OCI-LY7 (cell line): ENCODE measurements at regions not wholly inside any gene's neighbourhood (a gene's known extent, or its start where the extent isn't known, plus 50 kb on each side); places are given as distances from the start of the nearest gene placed in this dataset.

Experiments
- BruUV-seq: library from RNA; stranded (reverse); fragments of 400-500 nt; replicated peaks from 2 replicates; lab custom pipeline; 2021; lab: Mats Ljungman, UMichigan
- CTCF ChIA-PET: fragments of 300-600 bp; sonication (Branson Sonifier 250); formaldehyde crosslinking; loops from one replicate; lab custom pipeline; 2022; ENCODE audit warnings: antibody characterized with exemption; ENCODE audit not compliant: unreplicated experiment; lab: Charles Lee
- POLR2A ChIA-PET: fragments of 300-600 bp; sonication (Branson Sonifier 250); formaldehyde crosslinking; loops from one replicate; lab custom pipeline; 2022; ENCODE audit warnings: antibody characterized with exemption; lab: Charles Lee
- DNase-seq: peaks from one replicate; pipeline ENCODE4 v3.0.0-alpha.2; 2015; ENCODE audit warnings: low spot score
- H2AFZ ChIP-seq: fragments of 200-600 bp; sonication (generic), shearing (Covaris generic); 2 replicates; pipeline ENCODE4 v1.6.1; 2014; ENCODE audit warnings: mild to moderate bottlenecking, antibody characterized with exemption, low read length, moderate library complexity
- H3K27ac ChIP-seq: fragments of 200-600 bp; sonication (generic); 2 replicates; pipeline ENCODE4 v1.5.1; 2014; ENCODE audit warnings: mixed run types, low read depth, mild to moderate bottlenecking, moderate library complexity, low read length, inconsistent platforms; ENCODE audit not compliant: poor library complexity, severe bottlenecking
- H3K36me3 ChIP-seq: fragments of 200-600 bp; sonication (generic); 2 replicates; pipeline ENCODE4 v1.6.1; 2014; ENCODE audit warnings: mild to moderate bottlenecking, antibody characterized with exemption, low read length, moderate library complexity, mixed read lengths; ENCODE audit not compliant: insufficient read depth
- H3K4me1 ChIP-seq: fragments of 200-600 bp; sonication (generic); 2 replicates; pipeline ENCODE4 v1.5.1; 2014; ENCODE audit warnings: mild to moderate bottlenecking, low read length; ENCODE audit not compliant: insufficient read depth, poor library complexity, severe bottlenecking
- H3K4me2 ChIP-seq: fragments of 200-600 bp; sonication (generic); 2 replicates; pipeline ENCODE4 v1.6.1; 2014; ENCODE audit warnings: mild to moderate bottlenecking, low read length
- H3K4me3 ChIP-seq: fragments of 200-600 bp; sonication (generic); 2 replicates; pipeline ENCODE4 v1.5.1; 2014; ENCODE audit warnings: mild to moderate bottlenecking, low read depth, low read length; ENCODE audit not compliant: poor library complexity, severe bottlenecking
- H3K79me2 ChIP-seq: fragments of 200-600 bp; sonication (generic); 2 replicates; pipeline ENCODE4 v1.6.1; 2016; ENCODE audit warnings: low read depth, mild to moderate bottlenecking, low read length, moderate library complexity, mixed read lengths; ENCODE audit not compliant: insufficient read depth
- H3K9me2 ChIP-seq: fragments of 200-600 bp; sonication (generic); 2 replicates; pipeline ENCODE4 v1.6.1; 2016; ENCODE audit warnings: mild to moderate bottlenecking, low read length, mixed read lengths; ENCODE audit not compliant: insufficient read depth
- H3K9me3 ChIP-seq: fragments of 200-600 bp; sonication (generic); 2 replicates; pipeline ENCODE4 v1.6.1; 2014; ENCODE audit warnings: mild to moderate bottlenecking, mixed run types, low read length, mixed read lengths
- H4K20me1 ChIP-seq: fragments of 200-600 bp; sonication (generic); 2 replicates; pipeline ENCODE4 v1.6.1; 2014; ENCODE audit warnings: mild to moderate bottlenecking, antibody characterized with exemption, low read length, moderate library complexity, mixed read lengths; ENCODE audit not compliant: insufficient read depth
- EZH2phosphoT487 ChIP-seq: fragments of 200-600 bp; sonication (generic); IDR thresholded peaks from 2 replicates; pipeline ENCODE4 v1.6.1; 2018; ENCODE audit warnings: low read depth, borderline replicate concordance, mild to moderate bottlenecking, mixed run types, antibody characterized with exemption, low read length, moderate library complexity, mixed read lengths
- intact Hi-C: fragments of 100-400 bp; cut with micrococcal nuclease; formaldehyde crosslinking; loops from one replicate; pipeline ENCODE4 v1.10.0; 2022; ENCODE audit not compliant: unreplicated experiment
- TF ChIP-seq, protein P1 (sequence below): fragments of 200-600 bp; sonication (generic); conservative IDR thresholded peaks from 2 replicates; pipeline ENCODE4 v1.5.1; 2014; ENCODE audit warnings: mild to moderate bottlenecking, antibody characterized with exemption, low read length, moderate library complexity, mixed read lengths

DNA sequence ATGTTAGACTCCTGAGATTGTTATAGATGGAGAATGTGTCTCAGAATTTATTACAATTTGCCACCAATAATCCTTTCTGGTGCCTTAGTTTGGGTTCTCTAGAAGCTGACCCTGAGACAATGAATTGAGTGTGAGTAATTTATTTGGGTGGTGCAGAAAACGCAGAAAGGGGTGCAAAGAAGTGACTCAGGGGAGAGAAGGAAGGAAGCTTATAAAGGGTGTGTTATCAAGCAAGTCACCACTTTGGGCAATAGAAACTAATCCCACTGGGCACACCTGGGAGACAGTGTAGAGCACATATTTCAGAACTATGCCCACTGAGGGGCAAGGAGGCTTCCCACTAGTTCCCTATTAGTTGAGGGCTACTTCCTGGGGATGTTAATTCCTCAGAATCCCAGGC is 320.6 kb downstream of the MID1IP1 start:
- H2AFZ ChIP-seq: no peak overlapping the region
- H4K20me1 ChIP-seq: no peaks in the 10 kb centered on the region
- H3K4me2 ChIP-seq: no peak overlapping the region
- no peaks in the 10 kb centered on the region for H3K36me3 ChIP-seq
- H3K79me2 ChIP-seq: no peaks in the 10 kb centered on the region
- POLR2A ChIA-PET: no interaction called here
- DNase-seq: no peak
- CTCF ChIA-PET: no interaction called here
- no peaks in the 10 kb centered on the region for H3K9me2 ChIP-seq
- no peak overlapping the region for H3K27ac ChIP-seq
- no peak overlapping the region for H3K4me3 ChIP-seq
- intact Hi-C loops: no loop called here
- no peaks in the 10 kb centered on the region for H3K9me3 ChIP-seq
- no peaks in the 10 kb centered on the region for H3K4me1 ChIP-seq
- BruUV-seq: no TSS peak
- TF ChIP-seq, protein P1, sequence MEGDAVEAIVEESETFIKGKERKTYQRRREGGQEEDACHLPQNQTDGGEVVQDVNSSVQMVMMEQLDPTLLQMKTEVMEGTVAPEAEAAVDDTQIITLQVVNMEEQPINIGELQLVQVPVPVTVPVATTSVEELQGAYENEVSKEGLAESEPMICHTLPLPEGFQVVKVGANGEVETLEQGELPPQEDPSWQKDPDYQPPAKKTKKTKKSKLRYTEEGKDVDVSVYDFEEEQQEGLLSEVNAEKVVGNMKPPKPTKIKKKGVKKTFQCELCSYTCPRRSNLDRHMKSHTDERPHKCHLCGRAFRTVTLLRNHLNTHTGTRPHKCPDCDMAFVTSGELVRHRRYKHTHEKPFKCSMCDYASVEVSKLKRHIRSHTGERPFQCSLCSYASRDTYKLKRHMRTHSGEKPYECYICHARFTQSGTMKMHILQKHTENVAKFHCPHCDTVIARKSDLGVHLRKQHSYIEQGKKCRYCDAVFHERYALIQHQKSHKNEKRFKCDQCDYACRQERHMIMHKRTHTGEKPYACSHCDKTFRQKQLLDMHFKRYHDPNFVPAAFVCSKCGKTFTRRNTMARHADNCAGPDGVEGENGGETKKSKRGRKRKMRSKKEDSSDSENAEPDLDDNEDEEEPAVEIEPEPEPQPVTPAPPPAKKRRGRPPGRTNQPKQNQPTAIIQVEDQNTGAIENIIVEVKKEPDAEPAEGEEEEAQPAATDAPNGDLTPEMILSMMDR: no peak
- no peak for TF ChIP-seq EZH2phosphoT487

DNA sequence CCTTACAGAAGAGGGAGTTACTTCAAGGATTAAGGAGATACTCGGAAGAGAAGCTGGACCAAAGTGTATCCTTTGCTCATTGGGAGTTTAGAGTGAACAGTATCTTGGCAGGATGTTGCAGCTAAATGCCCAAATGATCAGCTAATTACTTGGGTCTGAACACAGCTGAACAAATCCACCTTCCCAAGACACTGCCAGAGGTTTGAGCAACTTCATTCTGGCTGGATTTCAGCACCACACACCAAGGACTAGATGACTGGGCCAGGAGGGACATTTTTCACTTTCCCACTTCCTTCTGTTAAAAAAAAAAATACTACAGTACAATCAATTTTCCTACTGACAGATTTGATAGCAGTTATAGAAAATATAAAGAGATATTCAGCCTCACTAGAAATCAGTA is 324.6 kb downstream of the MID1IP1 start:
- Histone ChIP-seq H3K27ac (no peak overlapping the region), H3K4me2 (no peak overlapping the region), H3K9me3 (no peaks in the 10 kb centered on the region), H3K4me3 (no peak overlapping the region), H3K4me1 (no peaks in the 10 kb centered on the region), H4K20me1 (no peaks in the 10 kb centered on the region), H3K9me2 (no peaks in the 10 kb centered on the region), H3K79me2 (no peaks in the 10 kb centered on the region), H2AFZ (no peak overlapping the region), H3K36me3 (no peaks in the 10 kb centered on the region)
- TF ChIP-seq, protein P1: no peak
- TF ChIP-seq EZH2phosphoT487: no peak
- ChIA-PET POLR2A (no interaction called here), CTCF (no interaction called here)
- intact Hi-C loops: no loop called here
- no peak for DNase-seq
- BruUV-seq: no TSS peak

DNA sequence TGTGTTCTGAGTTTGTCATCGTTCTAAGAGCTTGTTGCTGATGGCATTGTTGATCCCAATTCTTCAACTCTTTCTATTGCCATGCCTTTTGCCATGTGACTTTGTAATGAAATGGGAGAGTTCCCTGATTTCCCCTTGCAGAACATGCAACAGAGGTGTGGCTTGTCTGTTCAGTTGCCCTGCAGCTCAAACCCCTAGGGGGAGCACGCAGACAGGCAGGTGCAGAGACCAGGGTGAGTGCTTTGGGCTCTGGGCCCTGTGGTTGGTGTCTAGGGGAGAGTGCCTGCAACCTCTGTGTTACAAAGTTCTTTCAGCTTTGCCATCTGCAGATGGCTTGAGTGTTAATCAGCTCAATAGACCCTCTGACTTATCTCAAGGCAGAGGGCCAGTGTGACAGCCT is 332.7 kb downstream of the MID1IP1 start:
- no TSS peak for BruUV-seq
- POLR2A ChIA-PET: interaction anchor here (0.5 to 1.6 kb wide), 2 partner anchors 15 to 298 kb away, joined by 3 to 4 read pairs; no protein-coding TSS in a partner anchor
- DNase-seq: peak; percentile 24
- Histone ChIP-seq H3K4me2 (no peak overlapping the region), H3K27ac (no peak overlapping the region), H3K9me2 (no peaks in the 10 kb centered on the region), H4K20me1 (no peaks in the 10 kb centered on the region), H3K79me2 (no peaks in the 10 kb centered on the region), H3K4me3 (no peak overlapping the region), H2AFZ (no peak overlapping the region), H3K36me3 (no peaks in the 10 kb centered on the region), H3K4me1 (no peaks in the 10 kb centered on the region), H3K9me3 (no peaks in the 10 kb centered on the region)
- TF ChIP-seq, protein P1: peak; percentile 59
- no peak for TF ChIP-seq EZH2phosphoT487
- intact Hi-C loops: loop anchor here (1.0 kb wide), 1 partner anchor 18 kb away; no protein-coding TSS in a partner anchor
- CTCF ChIA-PET: no interaction called here
